ENCODE measurements at regions not wholly inside any gene's neighbourhood (a gene's known extent, or its start where the extent isn't known, plus 50 kb on each side); places are given as distances from the start of the nearest gene placed in this dataset.
A peak's percentile ranks its signal among the peaks of the same experiment; 100 is the strongest.

GRCh38 chr4:165678236-165678935 lies 194.7 kb upstream of the TLL1 start:
- DNase-seq = no peak

- no peak for DNase-seq
These were observed 194.1 kb upstream of the TLL1 start for GRCh38 chr4:165678936-165679325.

GRCh38 chr4:165680821-165681220 lies 192.2 kb upstream of the TLL1 start:
- DNase-seq = no peak

- DNase-seq = no peak
These were observed 190.4 kb upstream of the TLL1 start for GRCh38 chr4:165682611-165683010.

GRCh38 chr4:165684177-165684805 lies 188.7 kb upstream of the TLL1 start:
- DNase-seq = no peak

- peak; percentile 63 for DNase-seq
These were observed 186.3 kb upstream of the TLL1 start for GRCh38 chr4:165686756-165687155.

- no peak for DNase-seq
These were observed 183.9 kb upstream of the TLL1 start for GRCh38 chr4:165689159-165689558.

GRCh38 chr4:165692082-165692481 lies 181.0 kb upstream of the TLL1 start:
- no peak for DNase-seq

GRCh38 chr4:165698272-165698671 lies 174.8 kb upstream of the TLL1 start:
- no peak for DNase-seq

GRCh38 chr4:165699055-165699454 lies 174.0 kb upstream of the TLL1 start:
- no peak for DNase-seq

GRCh38 chr4:165700855-165701254 lies 172.2 kb upstream of the TLL1 start:
- peak; percentile 53 for DNase-seq

- DNase-seq = no peak
These were observed 165.9 kb upstream of the TLL1 start for GRCh38 chr4:165707128-165707527.

GRCh38 chr4:165709516-165709915 lies 163.5 kb upstream of the TLL1 start:
- no peak for DNase-seq

GRCh38 chr4:165709973-165710526 lies 163.0 kb upstream of the TLL1 start:
- DNase-seq = peak; percentile 77

- DNase-seq = no peak
These were observed 161.6 kb upstream of the TLL1 start for GRCh38 chr4:165711436-165711835.

GRCh38 chr4:165711912-165712311 lies 161.1 kb upstream of the TLL1 start:
- no peak for DNase-seq

GRCh38 chr4:165714650-165715049 lies 158.4 kb upstream of the TLL1 start:
- DNase-seq = no peak

- no peak for DNase-seq
These were observed 157.8 kb upstream of the TLL1 start for GRCh38 chr4:165715211-165715610.

- no peak for DNase-seq
These were observed 157.0 kb upstream of the TLL1 start for GRCh38 chr4:165715989-165716388.

- no peak for DNase-seq
These were observed 156.6 kb upstream of the TLL1 start for GRCh38 chr4:165716472-165716871.

- DNase-seq = no peak
These were observed 154.4 kb upstream of the TLL1 start for GRCh38 chr4:165718660-165719059.

GRCh38 chr4:165720411-165721082 lies 152.5 kb upstream of the TLL1 start:
- peak; percentile 72 for DNase-seq

- DNase-seq = peak; percentile 3
These were observed 151.2 kb upstream of the TLL1 start for GRCh38 chr4:165721815-165722214.
